ENCODE measurements at regions not wholly inside any gene's neighbourhood (a gene's known extent, or its start where the extent isn't known, plus 50 kb on each side); places are given as distances from the start of the nearest gene placed in this dataset.

- no peak for DNase-seq (ENCODE audit: low read depth)
- H3K4me3 ChIP-seq (ENCODE audit: low read depth, low read length), result no peak overlapping the region
- TF ChIP-seq CTCF (IDR thresholded peaks at IDR 0.05; ENCODE audit: insufficient read depth, low read depth, low read length), result no peak
These were observed 799.6 kb upstream of the HS6ST1 start for GRCh38 chr2:129118296-129118695.

- no peak for DNase-seq (ENCODE audit: low read depth)
- no peak for TF ChIP-seq CTCF (IDR thresholded peaks at IDR 0.05; ENCODE audit: insufficient read depth, low read depth, low read length)
- H3K4me3 ChIP-seq (ENCODE audit: low read depth, low read length), result no peak overlapping the region
These were observed 810.4 kb upstream of the HS6ST1 start for GRCh38 chr2:129129087-129129486.

GRCh38 chr2:129133692-129134641, 815.3 kb upstream of the HS6ST1 start:
- DNase-seq (ENCODE audit: low read depth), result no peak
- TF ChIP-seq CTCF (IDR thresholded peaks at IDR 0.05; ENCODE audit: insufficient read depth, low read depth, low read length), result no peak
- no peak overlapping the region for H3K4me3 ChIP-seq (ENCODE audit: low read depth, low read length)

GRCh38 chr2:129135017-129135416, 816.3 kb upstream of the HS6ST1 start:
- no peak overlapping the region for H3K4me3 ChIP-seq (ENCODE audit: low read depth, low read length)
- DNase-seq (ENCODE audit: low read depth), result no peak
- TF ChIP-seq CTCF (IDR thresholded peaks at IDR 0.05; ENCODE audit: insufficient read depth, low read depth, low read length), result no peak

GRCh38 chr2:129139380-129139779, 820.7 kb upstream of the HS6ST1 start:
- H3K4me3 ChIP-seq (ENCODE audit: low read depth, low read length), result no peak overlapping the region
- no peak for TF ChIP-seq CTCF (IDR thresholded peaks at IDR 0.05; ENCODE audit: insufficient read depth, low read depth, low read length)
- no peak for DNase-seq (ENCODE audit: low read depth)

GRCh38 chr2:129142465-129142864, 823.8 kb upstream of the HS6ST1 start:
- TF ChIP-seq CTCF (IDR thresholded peaks at IDR 0.05; ENCODE audit: insufficient read depth, low read depth, low read length), result no peak
- DNase-seq (ENCODE audit: low read depth), result no peak
- no peak overlapping the region for H3K4me3 ChIP-seq (ENCODE audit: low read depth, low read length)

Data from fibroblast of villous mesenchyme (primary cell).